ENCODE measurements at regions not wholly inside any gene's neighbourhood (a gene's known extent, or its start where the extent isn't known, plus 50 kb on each side); places are given as distances from the start of the nearest gene placed in this dataset.
"Not testable (repeated sequence)": the region's sequence is repeated elsewhere in the genome, so short reads cannot be mapped to it uniquely, and the experiment has no call there.

GRCh38 chr1:82153272-82153629 is 352.5 kb downstream of the ADGRL2 start:
- no peak for DNase-seq

GRCh38 chr1:82152356-82153271 is 351.9 kb downstream of the ADGRL2 start:
- no peak for DNase-seq

- DNase-seq, result no peak
Observed at GRCh38 chr1:82145656-82146055, 344.9 kb downstream of the ADGRL2 start.

- DNase-seq, result no peak
Observed at GRCh38 chr1:82143108-82143833, 342.5 kb downstream of the ADGRL2 start.

GRCh38 chr1:82141390-82141789 is 340.7 kb downstream of the ADGRL2 start:
- DNase-seq, result no peak

GRCh38 chr1:82139751-82140468 is 339.2 kb downstream of the ADGRL2 start:
- no peak for DNase-seq

GRCh38 chr1:82136351-82136750 is 335.6 kb downstream of the ADGRL2 start:
- DNase-seq, result not testable (repeated sequence)

GRCh38 chr1:82125866-82126265 is 325.1 kb downstream of the ADGRL2 start:
- no peak for DNase-seq

GRCh38 chr1:82125119-82125518 is 324.4 kb downstream of the ADGRL2 start:
- DNase-seq, result no peak

GRCh38 chr1:82121421-82121820 is 320.7 kb downstream of the ADGRL2 start:
- no peak for DNase-seq

- DNase-seq, result no peak
Observed at GRCh38 chr1:82116105-82116504, 315.4 kb downstream of the ADGRL2 start.

- no peak for DNase-seq
Observed at GRCh38 chr1:82114887-82115286, 314.2 kb downstream of the ADGRL2 start.

- DNase-seq, result no peak
Observed at GRCh38 chr1:82110366-82111254, 309.9 kb downstream of the ADGRL2 start.

GRCh38 chr1:82108843-82109242 is 308.1 kb downstream of the ADGRL2 start:
- no peak for DNase-seq

GRCh38 chr1:82106672-82107071 is 305.9 kb downstream of the ADGRL2 start:
- no peak for DNase-seq

- no peak for DNase-seq
Observed at GRCh38 chr1:82099170-82099569, 298.4 kb downstream of the ADGRL2 start.

- no peak for DNase-seq
Observed at GRCh38 chr1:82094136-82094535, 293.4 kb downstream of the ADGRL2 start.

GRCh38 chr1:82091729-82092128 is 291.0 kb downstream of the ADGRL2 start:
- no peak for DNase-seq

GRCh38 chr1:82091265-82091664 is 290.5 kb downstream of the ADGRL2 start:
- no peak for DNase-seq

- DNase-seq, result no peak
Observed at GRCh38 chr1:82090104-82090503, 289.4 kb downstream of the ADGRL2 start.

- no peak for DNase-seq
Observed at GRCh38 chr1:82086739-82087138, 286.0 kb downstream of the ADGRL2 start.

GRCh38 chr1:82079607-82080006 is 278.9 kb downstream of the ADGRL2 start:
- no peak for DNase-seq
